ENCODE measurements at regions not wholly inside any gene's neighbourhood (a gene's known extent, or its start where the extent isn't known, plus 50 kb on each side); places are given as distances from the start of the nearest gene placed in this dataset.
A peak's percentile ranks its signal among the peaks of the same experiment; 100 is the strongest.
"Not testable (repeated sequence)": the region's sequence is repeated elsewhere in the genome, so short reads cannot be mapped to it uniquely, and the experiment has no call there.

DNA sequence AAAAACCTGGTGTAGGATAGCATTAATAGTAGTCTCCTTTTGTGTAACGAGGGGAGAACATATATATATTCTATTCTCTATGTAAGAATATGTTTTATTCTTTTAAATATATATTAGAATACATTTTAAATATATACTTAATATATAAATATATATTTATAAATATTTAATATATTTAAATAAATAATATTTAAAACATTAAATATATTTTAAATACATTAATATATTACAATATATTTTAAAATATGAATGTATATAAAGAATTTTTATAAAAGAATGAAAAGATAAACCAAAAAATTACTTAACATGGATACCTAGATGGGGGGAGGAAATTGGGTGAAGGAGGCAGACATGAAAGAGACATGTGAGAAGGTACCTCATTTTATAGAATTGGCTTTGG lies 53.0 kb upstream of the ZNF831 start:
- no peaks in the 10 kb centered on the region for H3K9me3 Mint-ChIP-seq
- H3K4me3 Mint-ChIP-seq, result no peak overlapping the region
- no peaks in the 10 kb centered on the region for H3K27me3 Mint-ChIP-seq (ENCODE audit: low read depth)
- H3K4me1 Mint-ChIP-seq (ENCODE audit: low read depth), result no peaks in the 10 kb centered on the region
- no peaks in the 10 kb centered on the region for H3K36me3 Mint-ChIP-seq (ENCODE audit: insufficient read depth)
- DNase-seq, result no peak
- no peak for ATAC-seq

DNA sequence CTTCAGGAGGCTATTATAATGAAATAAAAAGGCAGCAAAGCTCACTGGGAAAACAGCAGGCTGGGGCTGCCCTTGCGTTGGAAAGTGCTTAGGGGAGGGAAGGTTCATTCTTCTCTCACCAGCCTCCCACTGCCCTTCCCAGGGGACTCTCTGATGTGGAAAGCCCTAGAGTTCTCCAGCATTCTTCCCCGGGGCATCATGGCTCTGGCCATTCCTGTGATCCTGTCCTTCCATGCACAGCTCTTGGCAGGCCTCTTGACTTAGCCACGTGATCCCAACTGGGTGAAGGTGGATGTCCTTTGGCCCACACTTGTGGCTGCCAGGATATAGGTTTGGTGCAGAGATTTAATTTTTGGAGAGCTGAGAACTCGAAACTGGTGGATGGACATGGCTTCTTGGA lies 58.0 kb upstream of the ZNF831 start:
- Mint-ChIP-seq H3K27me3 (ENCODE audit: low read depth) (no peaks in the 10 kb centered on the region), H3K4me1 (ENCODE audit: low read depth) (peaks cover 14% of the 10 kb centered on the region), H3K9me3 (no peaks in the 10 kb centered on the region), H3K4me3 (no peak overlapping the region), H3K36me3 (ENCODE audit: insufficient read depth) (no peaks in the 10 kb centered on the region)
- DNase-seq (no peak), ATAC-seq (no peak)

DNA sequence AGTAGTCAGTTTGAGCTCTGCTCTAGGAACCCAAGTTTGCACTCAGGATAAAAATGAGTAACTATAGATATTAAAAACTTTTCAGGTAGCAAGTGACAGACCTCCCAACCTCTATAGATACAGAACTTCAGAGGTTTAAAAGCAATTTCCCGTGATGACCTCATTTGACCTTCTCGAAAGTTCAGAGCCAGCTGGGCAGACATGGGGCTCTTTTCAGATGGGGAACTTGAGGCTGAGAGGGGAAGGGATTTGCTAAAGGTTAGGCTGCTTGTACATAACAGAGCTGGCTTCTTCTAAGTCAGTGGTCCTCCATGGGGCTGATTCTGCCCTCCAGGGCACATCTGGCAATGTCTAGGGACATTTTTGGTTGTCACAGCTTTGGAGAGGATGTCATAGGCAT lies 58.8 kb upstream of the ZNF831 start:
- ATAC-seq, result no peak
- Mint-ChIP-seq H3K36me3 (ENCODE audit: insufficient read depth) (no peaks in the 10 kb centered on the region), H3K27me3 (ENCODE audit: low read depth) (no peaks in the 10 kb centered on the region), H3K9me3 (no peaks in the 10 kb centered on the region), H3K4me1 (ENCODE audit: low read depth) (peaks cover 14% of the 10 kb centered on the region), H3K4me3 (no peak overlapping the region)
- no peak for DNase-seq

DNA sequence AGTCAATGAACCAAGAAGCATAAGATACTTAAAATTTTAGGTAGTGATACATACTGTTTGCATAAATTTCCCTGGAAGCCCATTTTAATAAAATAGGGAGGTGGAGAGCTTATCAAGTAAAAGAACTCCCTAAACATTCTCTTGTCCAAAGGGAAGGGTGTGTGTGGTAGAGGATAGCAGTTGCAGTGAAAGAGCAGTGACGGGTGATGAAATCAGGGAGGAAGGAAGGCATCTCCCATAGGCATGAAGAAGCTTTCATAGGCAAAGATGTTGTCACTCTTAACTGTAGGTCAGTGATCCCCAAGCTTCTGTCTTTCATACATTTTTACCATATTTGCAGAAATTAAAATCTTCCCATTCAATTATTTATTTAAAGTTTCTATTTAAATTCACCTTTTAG lies 60.0 kb upstream of the ZNF831 start:
- Mint-ChIP-seq H3K36me3 (ENCODE audit: insufficient read depth) (no peaks in the 10 kb centered on the region), H3K4me1 (ENCODE audit: low read depth) (peaks cover 14% of the 10 kb centered on the region), H3K27me3 (ENCODE audit: low read depth) (no peaks in the 10 kb centered on the region), H3K9me3 (no peaks in the 10 kb centered on the region), H3K4me3 (no peak overlapping the region)
- DNase-seq (no peak), ATAC-seq (no peak)

DNA sequence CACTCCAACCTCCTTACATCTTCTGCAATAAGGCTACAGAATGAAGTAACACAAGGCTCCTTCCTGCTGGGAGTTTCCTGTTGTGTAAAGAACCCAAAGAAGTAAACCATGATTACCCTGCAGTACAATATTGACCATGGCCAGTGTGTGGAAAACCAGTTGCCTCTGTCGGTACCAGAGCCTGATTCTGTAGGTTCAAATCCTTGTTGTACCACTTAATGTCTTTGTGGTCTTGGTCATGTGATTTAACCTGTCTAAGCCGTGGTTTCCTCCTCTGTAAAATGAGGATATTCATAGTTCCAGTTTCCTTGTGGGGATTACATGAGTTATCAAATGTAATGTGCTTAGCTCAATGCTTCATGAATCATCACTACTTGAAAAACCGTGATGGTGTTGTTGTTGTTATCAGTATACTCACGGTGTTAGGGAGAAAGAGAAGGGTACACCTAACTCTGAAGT lies 60.3 kb upstream of the PRELID3B start:
- Mint-ChIP-seq H3K4me1 (ENCODE audit: low read depth) (peaks cover 14% of the 10 kb centered on the region), H3K4me3 (no peak overlapping the region), H3K27me3 (ENCODE audit: low read depth) (no peaks in the 10 kb centered on the region), H3K9me3 (no peaks in the 10 kb centered on the region), H3K36me3 (ENCODE audit: insufficient read depth) (no peaks in the 10 kb centered on the region)
- ATAC-seq (peak; percentile 60 to 69), DNase-seq (no peak)

DNA sequence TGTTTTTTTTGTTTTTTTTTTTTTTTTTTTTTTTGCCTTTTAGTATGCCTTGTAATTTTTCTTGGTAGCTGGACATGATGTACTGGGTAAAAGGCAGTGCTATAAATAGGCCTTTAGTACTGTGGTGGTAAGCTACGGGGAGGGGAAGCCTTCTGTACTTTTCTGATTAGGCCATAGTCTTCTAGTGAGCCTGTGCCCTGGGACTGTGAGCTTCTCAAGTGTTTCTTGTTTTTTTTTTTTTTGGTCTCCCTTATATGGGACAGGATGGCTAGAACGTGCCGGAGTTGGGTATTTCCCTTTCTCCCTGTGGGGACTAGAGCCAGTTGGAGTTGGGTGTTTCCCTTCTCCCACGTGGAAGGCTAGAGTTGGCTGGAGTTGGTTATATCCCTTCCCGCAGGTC lies 59.4 kb upstream of the PRELID3B start:
- no peak for DNase-seq
- no peak for ATAC-seq
- H3K27me3 Mint-ChIP-seq (ENCODE audit: low read depth), result no peaks in the 10 kb centered on the region
- no peaks in the 10 kb centered on the region for H3K36me3 Mint-ChIP-seq (ENCODE audit: insufficient read depth)
- peaks cover 14% of the 10 kb centered on the region for H3K4me1 Mint-ChIP-seq (ENCODE audit: low read depth)
- no peaks in the 10 kb centered on the region for H3K9me3 Mint-ChIP-seq
- no peak overlapping the region for H3K4me3 Mint-ChIP-seq

DNA sequence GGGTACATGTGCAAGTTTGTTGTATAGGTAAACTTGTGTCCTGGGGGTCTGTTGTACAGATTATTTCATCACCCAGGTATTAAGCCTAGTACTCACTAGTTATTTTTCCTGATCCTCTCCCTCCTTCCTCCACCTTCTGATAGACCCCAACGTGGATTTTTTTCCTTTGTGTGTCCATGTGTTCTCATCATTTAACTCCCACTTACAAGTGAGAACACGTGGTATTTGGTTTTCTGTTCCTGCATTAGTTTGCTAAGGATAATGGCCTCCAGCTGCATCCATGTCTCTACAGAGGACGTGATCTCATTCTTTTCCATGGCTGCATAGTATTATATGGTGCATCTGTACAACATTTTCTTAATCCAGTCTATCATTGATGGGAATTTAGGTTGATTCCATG lies 57.3 kb upstream of the PRELID3B start:
- DNase-seq; H3K9me3 Mint-ChIP-seq; H3K36me3 Mint-ChIP-seq (ENCODE audit: insufficient read depth); ATAC-seq; H3K4me3 Mint-ChIP-seq; H3K27me3 Mint-ChIP-seq (ENCODE audit: low read depth): not testable (repeated sequence)
- H3K4me1 Mint-ChIP-seq (ENCODE audit: low read depth), result peaks cover 18% of the 10 kb centered on the region

DNA sequence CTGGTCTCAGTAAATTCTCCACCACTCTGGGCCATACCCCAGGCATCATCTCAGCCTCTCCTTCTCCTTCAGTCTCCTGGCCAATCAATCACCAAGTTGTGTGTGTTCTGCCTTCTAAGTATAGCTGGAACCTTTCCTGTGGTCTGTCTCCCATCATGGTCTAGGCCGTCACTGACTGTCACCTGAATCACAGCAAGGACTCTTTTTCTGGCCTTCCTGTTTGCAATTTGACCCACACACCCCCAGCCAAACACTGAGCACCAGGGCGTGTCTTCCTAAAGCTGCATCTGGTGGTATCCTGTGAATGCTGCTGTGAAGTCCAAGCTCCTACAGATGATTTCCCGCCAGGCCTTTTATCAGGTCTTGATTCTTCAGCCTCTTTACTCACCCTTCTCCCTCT lies 52.6 kb upstream of the PRELID3B start:
- ATAC-seq (no peak), DNase-seq (no peak)
- Mint-ChIP-seq H3K4me3 (no peak overlapping the region), H3K27me3 (ENCODE audit: low read depth) (no peaks in the 10 kb centered on the region), H3K9me3 (no peaks in the 10 kb centered on the region), H3K36me3 (ENCODE audit: insufficient read depth) (no peaks in the 10 kb centered on the region), H3K4me1 (ENCODE audit: low read depth) (peaks cover 4% of the 10 kb centered on the region)

DNA sequence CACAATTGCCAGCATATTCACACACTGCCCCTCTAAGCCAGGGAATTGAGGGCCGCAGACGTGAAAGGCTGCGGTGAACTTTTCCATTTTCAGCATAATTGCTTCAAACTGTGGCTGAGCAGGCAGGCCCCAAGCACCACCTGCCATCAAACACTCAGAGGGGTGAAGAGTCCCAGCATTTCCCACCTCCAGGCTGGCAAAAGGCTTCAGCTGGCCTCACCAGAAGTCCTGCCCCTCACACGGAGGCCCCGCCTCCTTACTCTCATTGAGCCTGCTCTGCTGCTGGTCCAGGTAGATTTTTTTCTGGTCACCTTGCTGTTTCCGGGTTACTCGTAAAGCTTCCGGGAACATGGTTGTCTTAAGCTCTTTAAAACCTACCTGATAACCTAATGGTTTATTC lies 52.0 kb upstream of the PRELID3B start:
- Mint-ChIP-seq H3K27me3 (ENCODE audit: low read depth) (no peaks in the 10 kb centered on the region), H3K4me3 (no peak overlapping the region), H3K4me1 (ENCODE audit: low read depth) (peaks cover 4% of the 10 kb centered on the region), H3K36me3 (ENCODE audit: insufficient read depth) (no peaks in the 10 kb centered on the region), H3K9me3 (no peaks in the 10 kb centered on the region)
- no peak for DNase-seq
- no peak for ATAC-seq

Data from activated T-cell treated with anti-CD3 and anti-CD28 coated beads, Interleukin-2, amount 50 U/mL, for 4 hours (primary cell).